ENCODE measurements at regions not wholly inside any gene's neighbourhood (a gene's known extent, or its start where the extent isn't known, plus 50 kb on each side); places are given as distances from the start of the nearest gene placed in this dataset.

GRCh38 chr17:71664861-71665260 lies 456.0 kb upstream of the SOX9 start:
- TF ChIP-seq TAF1 (IDR thresholded peaks at IDR 0.05; ENCODE audit: borderline replicate concordance, low read depth, low read length) (no peak), POLR2A (IDR thresholded peaks at IDR 0.05; ENCODE audit: low read depth, low read length) (no peak), POLR2AphosphoS5 (IDR thresholded peaks at IDR 0.05; ENCODE audit: low read depth, low read length) (no peak)
